ENCODE measurements at regions not wholly inside any gene's neighbourhood (a gene's known extent, or its start where the extent isn't known, plus 50 kb on each side); places are given as distances from the start of the nearest gene placed in this dataset.

GRCh38 chr12:88706286-88706685 is 126.0 kb upstream of the KITLG start:
- TF ChIP-seq POLR2A (IDR thresholded peaks at IDR 0.05) (no peak), CTCF (IDR thresholded peaks at IDR 0.05) (no peak)

Measured in heart left ventricle (tissue), 13 donors.